ENCODE measurements at regions not wholly inside any gene's neighbourhood (a gene's known extent, or its start where the extent isn't known, plus 50 kb on each side); places are given as distances from the start of the nearest gene placed in this dataset.

DNA sequence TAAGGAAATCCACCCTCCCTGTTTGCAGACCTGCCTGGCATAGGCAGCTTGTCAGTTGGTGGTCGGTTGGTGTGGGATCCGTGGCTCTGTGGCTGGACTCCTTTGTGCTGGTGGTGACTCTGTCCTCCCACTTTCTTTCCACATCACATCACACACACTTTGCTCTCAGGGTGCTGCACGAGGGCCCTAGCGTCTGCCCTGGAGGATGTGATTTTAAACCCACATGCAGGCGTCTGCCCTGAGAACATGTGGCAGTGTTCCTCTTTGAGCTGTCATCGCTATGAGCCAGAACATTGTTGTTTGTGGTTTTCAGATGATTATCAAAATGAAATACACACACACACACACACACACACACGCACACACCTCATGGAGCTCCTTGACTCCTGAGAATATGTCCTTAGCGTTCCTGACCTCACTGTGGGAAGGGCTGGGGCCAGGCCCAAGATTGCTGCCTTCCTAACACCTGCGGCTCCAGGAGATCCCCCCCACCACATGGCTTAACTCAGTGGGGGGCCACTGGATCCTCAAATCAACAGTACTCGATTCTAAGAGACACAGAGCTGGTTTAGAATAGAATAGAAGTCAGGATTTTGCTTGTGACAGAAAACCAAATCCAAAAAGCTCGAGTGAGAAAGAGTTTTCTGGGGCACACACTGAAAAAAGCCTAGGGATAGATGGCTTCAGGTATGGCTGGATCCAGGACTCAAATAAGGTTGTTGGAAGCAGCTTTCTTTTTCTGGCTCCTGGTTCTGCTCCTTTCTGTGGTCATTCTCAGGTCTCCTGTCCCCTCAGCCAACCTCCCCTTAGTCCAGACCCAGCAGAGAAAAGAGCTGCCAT lies 54.8 kb downstream of the RTP5 start:
- DNase-seq (ENCODE audit: low spot score) (no peak), FAIRE-seq (no peak)

DNA sequence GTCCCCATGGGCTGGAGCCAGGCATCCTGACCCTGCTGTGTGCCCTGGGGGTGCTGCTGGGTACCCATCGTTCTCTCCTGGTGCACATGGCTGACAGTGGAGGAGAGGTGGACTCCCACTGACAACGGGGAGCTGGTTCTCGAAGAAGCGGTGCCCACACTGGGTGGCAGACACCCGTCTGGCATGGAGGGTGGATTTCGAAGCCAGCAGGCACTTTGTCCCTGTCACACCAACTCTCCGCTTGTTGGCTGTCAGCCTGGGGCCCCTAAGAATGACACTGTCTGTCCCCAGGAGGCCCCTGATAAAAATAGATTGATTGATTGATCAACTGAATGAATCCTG lies 55.4 kb downstream of the RTP5 start:
- DNase-seq (ENCODE audit: low spot score) (no peak), FAIRE-seq (no peak)

GRCh38 chr2:241925277-241925676 lies 55.7 kb downstream of the RTP5 start:
- FAIRE-seq: no peak
- no peak for DNase-seq (ENCODE audit: low spot score)

DNA sequence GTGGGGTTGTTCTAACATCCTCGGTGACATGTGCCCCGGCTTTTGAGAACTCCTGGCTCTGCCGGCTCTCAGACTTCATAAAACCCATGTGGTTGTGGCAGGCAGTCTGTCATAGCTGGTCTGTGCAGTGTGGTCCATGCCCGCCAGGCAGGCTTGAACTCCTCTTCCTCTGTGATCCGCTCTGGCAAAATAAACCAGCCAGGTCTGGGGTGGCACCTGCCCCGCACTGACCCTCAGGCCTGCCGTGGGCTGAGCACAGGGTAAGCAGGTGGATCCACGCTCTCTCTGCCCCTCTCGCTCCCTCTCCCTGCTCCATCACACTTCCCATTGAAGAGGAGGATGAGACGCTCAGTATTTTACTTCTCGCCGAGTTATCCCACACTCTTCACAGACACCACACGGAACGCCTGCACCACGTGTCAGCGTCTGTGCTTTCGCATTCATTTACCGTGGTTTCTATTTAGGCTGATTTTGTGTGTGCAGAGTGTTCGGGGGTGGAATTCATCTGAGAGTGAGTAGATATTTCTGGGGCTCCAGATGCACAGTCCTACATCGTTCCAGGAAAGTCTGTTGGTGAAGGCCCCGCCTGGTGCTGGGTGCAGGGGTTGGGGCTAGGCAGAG lies 56.4 kb downstream of the RTP5 start:
- DNase-seq (ENCODE audit: low spot score): no peak
- FAIRE-seq: no peak

- FAIRE-seq (no peak), DNase-seq (ENCODE audit: low spot score) (no peak)
Observed at GRCh38 chr2:241926541-241927311, 57.2 kb downstream of the RTP5 start.

DNA sequence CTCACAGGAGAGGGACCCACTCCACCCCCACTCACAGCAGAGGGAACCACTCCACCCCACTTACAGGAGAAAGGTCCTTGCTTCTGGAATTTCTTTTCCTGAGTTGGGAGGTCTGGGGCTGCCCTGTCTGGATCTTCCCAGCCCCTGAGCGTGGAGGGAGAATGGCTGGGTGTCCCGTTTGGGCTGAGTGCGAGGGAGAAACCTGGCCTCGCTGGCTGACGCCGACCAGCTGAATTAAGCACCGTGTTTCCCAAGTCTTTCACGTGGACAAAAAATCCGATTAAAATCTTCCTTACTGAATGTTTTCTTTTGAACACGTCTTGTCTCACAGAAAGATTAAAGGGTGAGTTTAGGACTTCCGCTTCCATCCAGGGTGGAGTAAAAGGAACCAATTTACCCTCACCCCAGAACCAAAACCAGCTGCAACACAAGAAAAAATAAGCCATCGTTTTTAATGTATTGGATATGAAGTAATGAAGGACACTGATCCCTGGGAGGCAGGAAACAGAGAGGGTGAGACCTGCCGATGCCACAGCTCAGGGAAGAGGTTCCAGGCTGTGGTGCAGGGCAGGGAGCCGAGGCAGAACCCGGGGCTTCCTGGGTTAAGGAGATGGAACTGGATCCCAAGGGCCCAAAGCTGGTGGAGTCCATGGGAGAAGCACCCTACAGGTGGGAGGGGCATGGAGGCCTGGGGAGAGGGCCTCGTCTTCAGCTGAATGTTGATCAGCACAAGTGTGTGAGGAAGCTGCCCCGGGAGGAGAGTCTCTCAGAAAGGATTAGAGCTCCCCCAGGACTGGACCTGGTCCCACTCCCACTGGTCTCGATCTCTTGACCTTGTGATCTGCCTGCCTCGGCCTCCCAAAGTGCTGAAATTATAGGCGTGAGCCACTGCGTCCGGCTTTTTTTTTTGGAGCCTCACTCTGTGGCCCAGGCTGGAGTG lies 60.3 kb downstream of the RTP5 start:
- FAIRE-seq: no peak
- DNase-seq (ENCODE audit: low spot score): no peak

GRCh38 chr2:241931084-241931975 lies 61.8 kb downstream of the RTP5 start:
- no peak for FAIRE-seq
- DNase-seq (ENCODE audit: low spot score): no peak

GRCh38 chr2:241931976-241932898 lies 62.7 kb downstream of the RTP5 start:
- FAIRE-seq: no peak
- no peak for DNase-seq (ENCODE audit: low spot score)

- FAIRE-seq: no peak
- DNase-seq (ENCODE audit: low spot score): no peak
Observed at GRCh38 chr2:241932899-241933178, 63.3 kb downstream of the RTP5 start.

DNA sequence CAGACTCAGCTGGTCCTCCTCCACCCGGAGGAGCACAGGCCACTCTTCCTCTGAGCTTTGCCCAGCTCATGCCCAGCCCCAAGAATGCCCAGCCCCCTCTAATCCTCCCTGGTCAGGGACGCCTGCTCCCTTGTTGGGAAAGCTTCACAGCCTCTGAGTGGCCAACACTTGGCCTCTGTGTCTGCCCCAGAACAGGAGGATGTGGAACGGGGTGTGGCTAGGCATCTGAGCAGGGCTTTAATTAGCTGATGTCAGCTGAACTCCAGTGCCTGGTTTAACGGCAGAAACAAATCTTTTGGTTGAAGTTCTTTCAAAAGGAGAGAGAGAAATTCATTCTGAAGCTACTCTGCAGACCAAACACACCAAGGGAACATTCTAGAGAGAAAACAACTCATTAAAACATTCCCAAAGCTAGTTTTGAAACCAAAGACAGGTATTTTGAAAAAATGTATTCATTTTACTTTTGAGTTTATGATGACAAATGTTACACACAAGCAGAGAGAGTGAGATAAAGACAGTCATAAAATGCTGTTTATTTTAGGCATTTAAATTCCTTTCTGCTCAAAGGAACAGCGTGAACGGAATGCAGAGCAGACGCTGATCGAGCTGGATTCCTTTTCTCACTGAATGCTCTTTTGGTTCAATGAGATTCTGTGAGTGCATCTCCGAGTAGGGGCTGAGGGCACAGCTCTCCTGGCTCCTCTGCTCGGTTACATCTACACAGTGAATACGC lies 63.8 kb downstream of the RTP5 start:
- FAIRE-seq (no peak), DNase-seq (ENCODE audit: low spot score) (no peak)

DNA sequence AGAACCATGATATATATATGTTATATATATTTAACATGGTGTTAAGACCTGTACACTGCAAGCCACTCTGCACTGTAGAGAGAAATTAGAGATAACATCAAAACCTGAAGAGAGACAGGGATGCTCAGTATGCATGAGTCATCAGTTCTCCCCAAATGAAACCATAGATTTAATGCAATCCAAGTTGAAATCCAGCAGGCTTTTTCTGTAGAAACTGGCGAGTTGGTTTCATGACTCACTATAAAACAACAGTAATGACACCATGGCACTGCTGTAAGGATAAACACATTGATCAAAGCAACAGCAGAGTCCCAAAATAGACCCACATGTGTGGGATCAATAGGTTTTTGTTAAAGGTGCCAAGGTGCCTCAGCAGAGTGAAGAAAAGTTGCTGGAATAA lies 65.8 kb downstream of the RTP5 start:
- DNase-seq (ENCODE audit: low spot score): no peak
- FAIRE-seq: no peak

DNA sequence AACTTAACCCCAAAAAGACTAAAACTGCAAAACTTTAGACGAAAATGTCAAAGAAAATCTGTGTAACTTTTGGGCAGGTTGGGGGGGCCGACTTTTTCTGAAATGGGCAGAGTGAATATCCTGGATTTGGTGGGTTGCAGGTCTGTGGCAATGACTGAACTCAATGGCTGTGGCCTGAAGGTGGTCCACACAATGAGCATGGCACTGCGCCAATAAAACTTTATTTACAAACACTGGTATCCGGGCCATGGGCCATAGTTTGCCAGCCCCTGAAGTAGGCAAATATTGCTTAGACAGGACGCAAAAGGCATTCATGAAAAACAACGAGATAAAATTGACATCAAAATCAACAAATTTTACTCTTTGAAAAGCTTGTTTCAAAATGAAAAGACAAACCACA lies 66.2 kb downstream of the RTP5 start:
- DNase-seq (ENCODE audit: low spot score) (no peak), FAIRE-seq (no peak)

GRCh38 chr2:241936457-241937133 lies 67.1 kb downstream of the RTP5 start:
- no peak for DNase-seq (ENCODE audit: low spot score)
- FAIRE-seq: no peak

GRCh38 chr2:241937297-241937696 lies 67.8 kb downstream of the RTP5 start:
- no peak for DNase-seq (ENCODE audit: low spot score)
- FAIRE-seq: no peak

GRCh38 chr2:241939541-241939940 lies 70.0 kb downstream of the RTP5 start:
- FAIRE-seq (no peak), DNase-seq (ENCODE audit: low spot score) (no peak)

DNA sequence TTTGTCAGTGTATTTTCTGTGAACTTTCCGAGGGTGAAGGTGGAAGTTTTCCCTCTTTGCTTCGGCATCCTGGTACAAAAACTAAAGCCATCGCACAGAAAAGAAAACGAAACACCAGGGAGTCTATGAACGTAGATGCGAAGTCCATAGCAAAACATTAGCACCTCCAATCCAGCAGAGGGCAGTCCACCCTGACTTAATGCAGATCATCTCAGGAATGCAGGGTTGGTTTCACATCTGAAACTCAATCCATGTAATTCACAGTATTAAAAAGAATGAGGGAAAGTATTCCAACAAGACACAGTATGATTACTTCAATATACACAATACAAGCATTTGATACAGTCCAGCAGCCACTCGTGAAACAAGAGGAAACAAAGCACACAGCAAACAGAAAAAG lies 70.8 kb downstream of the RTP5 start:
- DNase-seq (ENCODE audit: low spot score) (no peak), FAIRE-seq (no peak)

- DNase-seq (ENCODE audit: low spot score): no peak
- FAIRE-seq: no peak
Observed at GRCh38 chr2:241941691-241942301, 72.3 kb downstream of the RTP5 start.

Measured in RCC 7860 (cell line).